ENCODE measurements at regions not wholly inside any gene's neighbourhood (a gene's known extent, or its start where the extent isn't known, plus 50 kb on each side); places are given as distances from the start of the nearest gene placed in this dataset.
"Not testable (repeated sequence)": the region's sequence is repeated elsewhere in the genome, so short reads cannot be mapped to it uniquely, and the experiment has no call there.

GRCh38 chr6:43900560-43900915, 130.5 kb downstream of the VEGFA start:
- no peak for DNase-seq

- no peak for DNase-seq
Observed at GRCh38 chr6:43899830-43900229, 129.8 kb downstream of the VEGFA start.

GRCh38 chr6:43898358-43899131, 128.5 kb downstream of the VEGFA start:
- no peak for DNase-seq

- no peak for DNase-seq
Observed at GRCh38 chr6:43897571-43898302, 127.7 kb downstream of the VEGFA start.

- no peak for DNase-seq
Observed at GRCh38 chr6:43896329-43897255, 126.6 kb downstream of the VEGFA start.

GRCh38 chr6:43895656-43896328, 125.8 kb downstream of the VEGFA start:
- DNase-seq: no peak

- DNase-seq: no peak
Observed at GRCh38 chr6:43893073-43893472, 123.1 kb downstream of the VEGFA start.

GRCh38 chr6:43891072-43891870, 121.3 kb downstream of the VEGFA start:
- DNase-seq: no peak

- no peak for DNase-seq
Observed at GRCh38 chr6:43890197-43891062, 120.4 kb downstream of the VEGFA start.

- DNase-seq: no peak
Observed at GRCh38 chr6:43887906-43888683, 118.1 kb downstream of the VEGFA start.

GRCh38 chr6:43887340-43887858, 117.4 kb downstream of the VEGFA start:
- DNase-seq: peak; percentile 43

GRCh38 chr6:43886717-43887339, 116.8 kb downstream of the VEGFA start:
- no peak for DNase-seq

GRCh38 chr6:43886067-43886461, 116.1 kb downstream of the VEGFA start:
- no peak for DNase-seq

GRCh38 chr6:43885399-43886066, 115.5 kb downstream of the VEGFA start:
- DNase-seq: no peak

- no peak for DNase-seq
Observed at GRCh38 chr6:43884652-43885022, 114.6 kb downstream of the VEGFA start.

GRCh38 chr6:43883847-43884651, 114.0 kb downstream of the VEGFA start:
- peak; percentile 56 for DNase-seq

- DNase-seq: not testable (repeated sequence)
Observed at GRCh38 chr6:43882690-43883448, 112.9 kb downstream of the VEGFA start.
